ENCODE measurements at regions not wholly inside any gene's neighbourhood (a gene's known extent, or its start where the extent isn't known, plus 50 kb on each side); places are given as distances from the start of the nearest gene placed in this dataset.

DNA sequence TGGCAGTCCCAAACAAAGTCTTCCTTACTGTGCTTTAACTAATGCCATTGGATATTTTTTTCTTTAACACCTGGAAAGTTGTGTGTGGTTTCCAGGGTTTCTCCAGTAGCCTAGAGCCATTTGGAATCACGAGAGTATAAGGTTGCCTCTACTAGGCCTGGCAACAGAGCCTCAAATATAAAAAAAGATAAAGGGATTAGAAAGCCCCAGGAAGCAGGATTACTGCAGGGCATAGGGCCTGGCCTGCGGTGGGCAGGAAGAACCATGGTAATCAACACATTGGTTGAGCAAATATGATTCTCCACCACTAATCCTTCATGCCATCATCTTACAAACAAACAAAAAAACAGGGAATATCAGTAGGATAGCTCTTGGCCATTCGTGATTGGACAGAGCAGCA lies 177.8 kb upstream of the GGTLC1 start:
- no peaks in the 10 kb centered on the region for H3K36me3 ChIP-seq
- TF ChIP-seq EP300 (IDR thresholded peaks at IDR 0.05), result no peak
- no peak for TF ChIP-seq POLR2AphosphoS5 (IDR thresholded peaks at IDR 0.05)
- no peak for TF ChIP-seq POLR2A (IDR thresholded peaks at IDR 0.05; ENCODE audit: low read depth)
- TF ChIP-seq, protein P1, sequence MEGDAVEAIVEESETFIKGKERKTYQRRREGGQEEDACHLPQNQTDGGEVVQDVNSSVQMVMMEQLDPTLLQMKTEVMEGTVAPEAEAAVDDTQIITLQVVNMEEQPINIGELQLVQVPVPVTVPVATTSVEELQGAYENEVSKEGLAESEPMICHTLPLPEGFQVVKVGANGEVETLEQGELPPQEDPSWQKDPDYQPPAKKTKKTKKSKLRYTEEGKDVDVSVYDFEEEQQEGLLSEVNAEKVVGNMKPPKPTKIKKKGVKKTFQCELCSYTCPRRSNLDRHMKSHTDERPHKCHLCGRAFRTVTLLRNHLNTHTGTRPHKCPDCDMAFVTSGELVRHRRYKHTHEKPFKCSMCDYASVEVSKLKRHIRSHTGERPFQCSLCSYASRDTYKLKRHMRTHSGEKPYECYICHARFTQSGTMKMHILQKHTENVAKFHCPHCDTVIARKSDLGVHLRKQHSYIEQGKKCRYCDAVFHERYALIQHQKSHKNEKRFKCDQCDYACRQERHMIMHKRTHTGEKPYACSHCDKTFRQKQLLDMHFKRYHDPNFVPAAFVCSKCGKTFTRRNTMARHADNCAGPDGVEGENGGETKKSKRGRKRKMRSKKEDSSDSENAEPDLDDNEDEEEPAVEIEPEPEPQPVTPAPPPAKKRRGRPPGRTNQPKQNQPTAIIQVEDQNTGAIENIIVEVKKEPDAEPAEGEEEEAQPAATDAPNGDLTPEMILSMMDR (IDR thresholded peaks at IDR 0.05), result no peak
- H3K4me1 ChIP-seq, result no peaks in the 10 kb centered on the region
- H3K27ac ChIP-seq (replicated peaks in 1 of 4), result no peak overlapping the region
- DNase-seq (ENCODE audit: extremely low spot score), result no peak
- H3K9me3 ChIP-seq, result no peaks in the 10 kb centered on the region
- 81% methylated on average over 3 of the region's 3 CpGs for WGBS
- no peaks in the 10 kb centered on the region for H3K27me3 ChIP-seq
- H3K4me3 ChIP-seq, result no peak overlapping the region
- intact Hi-C loops (cut with DNase I), result no loop called here

DNA sequence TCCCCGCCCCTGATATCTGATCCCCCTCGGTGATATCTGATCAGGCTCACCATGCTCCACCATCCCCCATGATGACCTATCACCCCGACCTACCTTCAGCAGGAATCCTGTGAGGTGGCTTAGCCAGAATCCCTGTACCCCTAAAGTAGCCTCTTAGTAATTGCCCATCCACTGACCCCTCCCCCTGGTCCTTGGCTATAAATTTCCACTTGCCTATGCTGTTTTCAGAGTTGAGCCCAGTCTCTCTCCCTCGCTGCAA lies 177.5 kb upstream of the GGTLC1 start:
- Histone ChIP-seq H3K27me3 (no peaks in the 10 kb centered on the region), H3K27ac (replicated peaks in 1 of 4) (no peak overlapping the region), H3K36me3 (no peaks in the 10 kb centered on the region), H3K4me1 (no peaks in the 10 kb centered on the region), H3K4me3 (no peak overlapping the region), H3K9me3 (no peaks in the 10 kb centered on the region)
- TF ChIP-seq POLR2AphosphoS5 (IDR thresholded peaks at IDR 0.05) (no peak), POLR2A (IDR thresholded peaks at IDR 0.05; ENCODE audit: low read depth) (no peak), EP300 (IDR thresholded peaks at IDR 0.05) (no peak)
- TF ChIP-seq, protein P1 (IDR thresholded peaks at IDR 0.05), result no peak
- no peak for DNase-seq (ENCODE audit: extremely low spot score)
- WGBS, result 63% methylated on average over 4 of the region's 4 CpGs
- intact Hi-C loops (cut with DNase I), result no loop called here

DNA sequence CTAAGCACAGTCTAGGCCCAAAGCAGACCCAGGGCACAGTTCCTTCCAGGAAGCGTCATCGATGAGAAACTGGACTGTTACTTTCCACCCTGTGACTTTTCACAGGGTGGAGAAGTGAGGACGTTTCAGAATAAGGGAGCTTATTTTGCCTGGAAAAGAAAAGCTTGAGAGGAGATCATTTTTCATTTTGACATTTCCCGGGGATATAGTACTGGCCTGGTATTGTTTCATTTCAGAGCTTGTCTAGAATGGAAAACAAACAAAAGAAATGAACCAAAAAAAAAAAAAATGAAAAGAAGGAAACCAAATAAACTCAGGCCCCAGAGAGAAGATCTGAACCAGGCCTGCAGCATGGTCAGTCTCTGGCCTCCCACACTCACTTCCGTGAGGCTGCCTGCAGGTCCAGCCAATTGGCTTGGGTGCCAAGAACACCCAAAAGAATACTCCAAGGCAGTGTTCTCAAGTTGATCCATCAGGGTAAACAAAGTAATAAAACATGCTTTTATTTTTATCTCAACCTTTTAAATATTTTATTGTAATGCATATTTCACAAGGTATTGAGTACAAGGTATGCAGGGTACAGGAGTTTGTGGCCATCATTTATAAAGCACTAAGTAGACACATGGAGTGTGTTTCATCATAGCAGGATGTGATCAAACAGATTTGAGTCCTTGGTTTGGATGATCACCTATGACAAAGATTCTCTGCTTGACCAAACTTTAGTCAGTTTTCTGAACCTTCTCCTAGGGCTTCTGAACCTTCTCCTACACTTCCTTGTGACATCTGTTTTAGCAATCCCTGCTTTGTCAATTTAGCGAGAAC lies 176.9 kb upstream of the GGTLC1 start:
- Histone ChIP-seq H3K4me1 (no peaks in the 10 kb centered on the region), H3K36me3 (no peaks in the 10 kb centered on the region), H3K9me3 (no peaks in the 10 kb centered on the region), H3K27ac (replicated peaks in 1 of 4) (no peak overlapping the region), H3K4me3 (no peak overlapping the region), H3K27me3 (no peaks in the 10 kb centered on the region)
- intact Hi-C loops (cut with DNase I), result no loop called here
- no peak for TF ChIP-seq POLR2A (IDR thresholded peaks at IDR 0.05; ENCODE audit: low read depth)
- no peak for TF ChIP-seq EP300 (IDR thresholded peaks at IDR 0.05)
- TF ChIP-seq POLR2AphosphoS5 (IDR thresholded peaks at IDR 0.05), result no peak
- TF ChIP-seq, protein P1 (IDR thresholded peaks at IDR 0.05), result no peak
- peak; percentile 55 for DNase-seq (ENCODE audit: extremely low spot score)
- 42% methylated on average over 6 of the region's 6 CpGs for WGBS

DNA sequence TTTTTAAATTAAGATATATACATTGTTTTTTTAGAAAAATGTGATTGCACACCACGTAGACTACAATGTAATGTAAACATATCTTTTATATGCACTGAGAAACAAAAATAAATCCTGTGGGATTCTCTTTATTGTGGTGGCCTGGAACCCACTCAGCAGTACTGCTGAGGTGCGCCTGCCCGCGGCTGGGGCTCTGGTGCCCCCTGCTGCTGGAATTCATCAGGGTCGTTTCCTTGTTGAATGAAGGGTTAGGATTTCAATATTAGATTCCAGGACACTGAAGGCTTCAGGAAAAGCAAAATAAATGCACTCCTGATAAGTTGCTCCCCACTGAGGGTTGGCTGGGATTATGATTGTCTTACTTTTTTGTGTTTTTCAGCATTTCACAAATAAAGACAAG lies 175.8 kb upstream of the GGTLC1 start:
- no peak overlapping the region for H3K4me3 ChIP-seq
- H3K27me3 ChIP-seq, result no peaks in the 10 kb centered on the region
- TF ChIP-seq POLR2AphosphoS5 (IDR thresholded peaks at IDR 0.05), result no peak
- TF ChIP-seq, protein P1 (IDR thresholded peaks at IDR 0.05), result no peak
- no peak for TF ChIP-seq POLR2A (IDR thresholded peaks at IDR 0.05; ENCODE audit: low read depth)
- TF ChIP-seq EP300 (IDR thresholded peaks at IDR 0.05), result no peak
- 62% methylated on average over 5 of the region's 5 CpGs for WGBS
- peak; percentile 42 for DNase-seq (ENCODE audit: extremely low spot score)
- H3K4me1 ChIP-seq, result no peaks in the 10 kb centered on the region
- no peaks in the 10 kb centered on the region for H3K9me3 ChIP-seq
- intact Hi-C loops (cut with DNase I), result loop anchor here (5.0 kb wide), 1 partner anchor 753 kb away; no protein-coding TSS in a partner anchor
- H3K27ac ChIP-seq (replicated peaks in 1 of 4), result no peak overlapping the region
- H3K36me3 ChIP-seq, result no peaks in the 10 kb centered on the region

DNA sequence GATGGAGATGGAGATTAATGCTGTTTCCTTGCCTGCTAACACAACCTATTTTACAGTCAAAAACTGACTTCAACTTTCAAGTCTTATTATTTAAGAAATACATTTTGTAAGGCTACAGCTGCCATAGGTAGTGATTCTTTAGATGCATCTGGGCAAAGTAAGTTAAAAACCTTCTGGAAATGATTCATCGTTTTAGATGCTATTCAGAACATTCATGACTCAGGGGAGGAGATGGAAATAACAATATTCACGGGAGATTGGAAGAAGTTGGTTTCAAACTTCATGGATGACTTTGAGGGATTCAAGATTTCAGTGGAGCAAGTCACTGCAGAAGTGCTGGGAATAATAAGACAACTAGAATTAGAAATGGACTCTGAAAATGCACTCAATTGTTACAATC lies 174.9 kb upstream of the GGTLC1 start:
- no peaks in the 10 kb centered on the region for H3K36me3 ChIP-seq
- WGBS, result 81% methylated on average over 2 of the region's 2 CpGs

More for the DNA sequence above, 174.9 kb upstream of the GGTLC1 start:
- H3K4me3 ChIP-seq, result no peak overlapping the region
- no peaks in the 10 kb centered on the region for H3K4me1 ChIP-seq
- TF ChIP-seq POLR2A (IDR thresholded peaks at IDR 0.05; ENCODE audit: low read depth), result no peak
- no peak for TF ChIP-seq EP300 (IDR thresholded peaks at IDR 0.05)
- TF ChIP-seq, protein P1 (IDR thresholded peaks at IDR 0.05), result no peak
- no peak for TF ChIP-seq POLR2AphosphoS5 (IDR thresholded peaks at IDR 0.05)
- intact Hi-C loops (cut with DNase I), result loop anchor here (5.0 kb wide), 1 partner anchor 754 kb away; no protein-coding TSS in a partner anchor
- H3K27ac ChIP-seq (replicated peaks in 1 of 4), result no peak overlapping the region
- H3K27me3 ChIP-seq, result no peaks in the 10 kb centered on the region
- DNase-seq (ENCODE audit: extremely low spot score), result no peak
- H3K9me3 ChIP-seq, result no peaks in the 10 kb centered on the region
